Suprapubic skin (tissue), 4 donors: ENCODE measurements at regions not wholly inside any gene's neighbourhood (a gene's known extent, or its start where the extent isn't known, plus 50 kb on each side); places are given as distances from the start of the nearest gene placed in this dataset.

ENCODE experiments used
- DNase-seq, 2 donors: peaks; one replicate each; pipeline ENCODE4 v3.0.0-alpha.2; 2019; ENCODE audit warnings: low spot score in 2 of 2
- H3K27ac ChIP-seq: fragments of 200-600 bp; sonication (generic); one replicate; pipeline ENCODE4 v1.5.1; 2019
- H3K27me3 ChIP-seq: fragments of 200-600 bp; sonication (generic); one replicate; pipeline ENCODE4 v1.5.1; 2019
- H3K36me3 ChIP-seq: fragments of 200-600 bp; sonication (generic); one replicate; pipeline ENCODE4 v1.5.1; 2019
- H3K4me1 ChIP-seq: fragments of 200-600 bp; sonication (generic); one replicate; pipeline ENCODE4 v1.5.1; 2019
- H3K4me3 ChIP-seq: fragments of 200-600 bp; sonication (generic); one replicate; pipeline ENCODE4 v1.5.1; 2019; ENCODE audit warnings: mild to moderate bottlenecking
- H3K9me3 ChIP-seq: fragments of 200-600 bp; sonication (generic); one replicate; pipeline ENCODE4 v1.5.1; 2019
- CTCF ChIP-seq, 2 donors: fragments of 200-600 bp in 1 of 2; fragments of 450-650 bp in 1 of 2; sonication (generic) in 1 of 2; IDR thresholded peaks; one replicate each; pipeline ENCODE4 v1.5.1; 2016 to 2019; ENCODE audit warnings: antibody characterized with exemption in 2 of 2, mild to moderate bottlenecking in 1 of 2, moderate library complexity in 1 of 2
- EP300 ChIP-seq: sonication (generic); formaldehyde crosslinking; IDR thresholded peaks from one replicate; pipeline ENCODE4 v1.6.1; 2017; ENCODE audit warnings: antibody characterized with exemption
- POLR2A ChIP-seq, 2 donors: fragments of 450-650 bp; IDR thresholded peaks; one replicate each; pipeline ENCODE4 v1.6.1; 2017; ENCODE audit warnings: antibody characterized with exemption in 2 of 2, mild to moderate bottlenecking in 2 of 2, moderate library complexity in 2 of 2
- POLR2AphosphoS5 ChIP-seq, 3 donors: sonication (generic); formaldehyde crosslinking; IDR thresholded peaks; one replicate each; pipeline ENCODE4 v1.6.1; 2017; ENCODE audit warnings: antibody characterized with exemption in 3 of 3
- WGBS: methylation state at CpG from one replicate; pipeline ENCODE4 v1.1.5; 2018; 5-methylcytosine and 5-hydroxymethylcytosine counted together

GRCh38 chr13:73210218-73210883 lies 151.5 kb downstream of the KLF5 start:
- Histone ChIP-seq H3K36me3 (no peaks in the 10 kb centered on the region), H3K27me3 (no peaks in the 10 kb centered on the region), H3K27ac (no peak overlapping the region), H3K9me3 (no peaks in the 10 kb centered on the region), H3K4me1 (no peaks in the 10 kb centered on the region), H3K4me3 (no peak overlapping the region)
- 73% methylated on average over 6 of the region's 6 CpGs for WGBS
- no peak for DNase-seq
- no peak for TF ChIP-seq CTCF (IDR thresholded peaks at IDR 0.05)
- TF ChIP-seq POLR2A (IDR thresholded peaks at IDR 0.05) = no peak
- no peak for TF ChIP-seq EP300
- no peak for TF ChIP-seq POLR2AphosphoS5 (IDR thresholded peaks at IDR 0.05)

DNA sequence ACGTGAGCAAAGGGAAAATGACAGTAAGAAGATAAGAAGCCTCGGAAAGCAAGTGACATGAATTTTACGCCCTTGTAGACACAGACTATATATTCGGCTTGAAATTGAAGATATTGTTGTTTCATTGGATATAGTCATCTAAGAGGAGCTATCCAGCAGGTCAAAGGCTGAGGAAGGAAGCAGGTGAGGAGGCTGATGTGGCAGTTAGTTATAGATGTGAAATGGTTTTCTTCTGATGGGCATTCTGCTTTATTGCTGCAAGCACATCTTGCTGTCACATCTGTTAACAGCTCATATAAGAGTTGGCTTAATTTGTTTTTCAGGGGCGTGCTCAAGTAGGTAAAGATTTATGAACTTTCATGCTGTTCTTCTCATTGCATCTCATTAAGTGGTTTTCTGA lies 146.1 kb downstream of the KLF5 start:
- DNase-seq = no peak
- no peaks in the 10 kb centered on the region for H3K36me3 ChIP-seq
- no peak overlapping the region for H3K4me3 ChIP-seq
- no peaks in the 10 kb centered on the region for H3K27me3 ChIP-seq
- H3K9me3 ChIP-seq = no peaks in the 10 kb centered on the region
- no peak for TF ChIP-seq POLR2AphosphoS5 (IDR thresholded peaks at IDR 0.05)
- no peak for TF ChIP-seq EP300
- TF ChIP-seq POLR2A (IDR thresholded peaks at IDR 0.05) = no peak
- no peak for TF ChIP-seq CTCF (IDR thresholded peaks at IDR 0.05)
- 82% methylated on average over 5 of the region's 5 CpGs for WGBS
- no peak overlapping the region for H3K27ac ChIP-seq
- H3K4me1 ChIP-seq = no peaks in the 10 kb centered on the region

GRCh38 chr13:73201626-73202025 lies 142.8 kb downstream of the KLF5 start:
- DNase-seq = no peak
- no peaks in the 10 kb centered on the region for H3K4me1 ChIP-seq
- 84% methylated on average over 2 of the region's 2 CpGs for WGBS
- H3K27ac ChIP-seq = no peak overlapping the region
- TF ChIP-seq CTCF (IDR thresholded peaks at IDR 0.05) = no peak
- no peak for TF ChIP-seq EP300
- TF ChIP-seq POLR2A (IDR thresholded peaks at IDR 0.05) = no peak
- no peak for TF ChIP-seq POLR2AphosphoS5 (IDR thresholded peaks at IDR 0.05)
- no peaks in the 10 kb centered on the region for H3K9me3 ChIP-seq
- no peaks in the 10 kb centered on the region for H3K27me3 ChIP-seq
- H3K4me3 ChIP-seq = no peak overlapping the region
- H3K36me3 ChIP-seq = no peaks in the 10 kb centered on the region

DNA sequence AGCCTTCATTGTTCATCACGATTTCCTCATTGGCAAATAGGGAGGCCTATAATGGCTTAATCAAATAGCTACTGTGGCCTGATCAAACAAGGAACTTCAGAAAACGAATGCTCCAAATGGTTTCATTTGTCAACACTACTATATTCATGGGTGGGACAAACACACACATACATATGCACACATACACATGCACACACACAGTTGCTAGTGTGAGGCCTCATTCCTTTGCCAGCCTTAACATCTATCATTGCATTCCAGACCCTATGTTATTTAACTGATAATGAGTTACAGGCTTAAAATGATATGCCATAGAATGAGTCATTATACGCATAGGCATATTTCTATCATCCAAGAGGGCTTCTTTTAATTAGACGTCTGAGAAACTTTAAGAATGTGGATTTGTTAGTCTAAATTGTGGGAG lies 140.2 kb downstream of the KLF5 start:
- TF ChIP-seq POLR2AphosphoS5 (IDR thresholded peaks at IDR 0.05) (no peak), EP300 (no peak), CTCF (IDR thresholded peaks at IDR 0.05) (no peak), POLR2A (IDR thresholded peaks at IDR 0.05) (no peak)
- no peaks in the 10 kb centered on the region for H3K4me1 ChIP-seq
- DNase-seq = no peak
- no peaks in the 10 kb centered on the region for H3K27me3 ChIP-seq
- no peak overlapping the region for H3K27ac ChIP-seq
- no peak overlapping the region for H3K4me3 ChIP-seq
- no peaks in the 10 kb centered on the region for H3K9me3 ChIP-seq
- H3K36me3 ChIP-seq = no peaks in the 10 kb centered on the region
- WGBS = 62% methylated on average over 4 of the region's 4 CpGs

- Histone ChIP-seq H3K4me1 (peaks cover 9% of the 10 kb centered on the region), H3K36me3 (no peaks in the 10 kb centered on the region), H3K27ac (no peak overlapping the region), H3K27me3 (no peaks in the 10 kb centered on the region), H3K4me3 (no peak overlapping the region), H3K9me3 (no peaks in the 10 kb centered on the region)
- DNase-seq = no peak
- no peak for TF ChIP-seq POLR2A (IDR thresholded peaks at IDR 0.05)
Observed at GRCh38 chr13:73195091-73195490, 136.3 kb downstream of the KLF5 start.

- peaks cover 15% of the 10 kb centered on the region for H3K4me1 ChIP-seq
- no peak overlapping the region for H3K27ac ChIP-seq
- WGBS = 74% methylated on average over 4 of the region's 4 CpGs
- H3K4me3 ChIP-seq = no peak overlapping the region
- H3K9me3 ChIP-seq = no peaks in the 10 kb centered on the region
- DNase-seq = no peak
- TF ChIP-seq EP300 (no peak), POLR2AphosphoS5 (IDR thresholded peaks at IDR 0.05) (no peak), POLR2A (IDR thresholded peaks at IDR 0.05) (no peak), CTCF (IDR thresholded peaks at IDR 0.05) (no peak)
- no peaks in the 10 kb centered on the region for H3K36me3 ChIP-seq
- H3K27me3 ChIP-seq = no peaks in the 10 kb centered on the region
Observed at GRCh38 chr13:73194310-73194709, 135.5 kb downstream of the KLF5 start.
